Ascending aorta (tissue), 2 donors: ENCODE measurements at regions not wholly inside any gene's neighbourhood (a gene's known extent, or its start where the extent isn't known, plus 50 kb on each side); places are given as distances from the start of the nearest gene placed in this dataset.
"Not testable (repeated sequence)": the region's sequence is repeated elsewhere in the genome, so short reads cannot be mapped to it uniquely, and the experiment has no call there.

ENCODE experiments used
- DNase-seq, 2 donors: peaks; one replicate each; pipeline ENCODE4 v3.0.0-alpha.2; 2019; ENCODE audit warnings: low spot score in 2 of 2
- H3K27ac ChIP-seq, 2 donors: fragments of 200-600 bp; sonication (generic); one replicate each; pipeline ENCODE4 v1.5.1; 2016 to 2017; ENCODE audit warnings: mild to moderate bottlenecking in 1 of 2
- H3K27me3 ChIP-seq: fragments of 200-600 bp; sonication (generic); one replicate; pipeline ENCODE4 v1.5.1; 2017
- H3K36me3 ChIP-seq, 2 donors: fragments of 200-600 bp; sonication (generic); one replicate each; pipeline ENCODE4 v1.5.1; 2016
- H3K4me1 ChIP-seq, 2 donors: fragments of 200-600 bp; sonication (generic); one replicate each; pipeline ENCODE4 v1.5.1; 2016 to 2017; ENCODE audit warnings: mild to moderate bottlenecking in 1 of 2
- H3K4me3 ChIP-seq, 2 donors: fragments of 200-600 bp; sonication (generic); one replicate each; pipeline ENCODE4 v1.5.1; 2016 to 2017; ENCODE audit warnings: mild to moderate bottlenecking in 1 of 2
- H3K9me3 ChIP-seq, 2 donors: fragments of 200-600 bp; sonication (generic); one replicate each; pipeline ENCODE4 v1.5.1; 2016
- CTCF ChIP-seq, 3 experiments: fragments of 200-600 bp in 2 of 3; fragments of 450-650 bp in 1 of 3; sonication (generic) in 2 of 3; IDR thresholded peaks; one replicate each; pipeline ENCODE4 v1.5.1; 2016 to 2019; ENCODE audit warnings: antibody characterized with exemption in 3 of 3, mild to moderate bottlenecking in 1 of 3, moderate library complexity in 1 of 3
- intact Hi-C: fragments of 100-400 bp; cut with DNase I; formaldehyde crosslinking; loops from one replicate; pipeline ENCODE4 v1.15.1; 2023

DNA sequence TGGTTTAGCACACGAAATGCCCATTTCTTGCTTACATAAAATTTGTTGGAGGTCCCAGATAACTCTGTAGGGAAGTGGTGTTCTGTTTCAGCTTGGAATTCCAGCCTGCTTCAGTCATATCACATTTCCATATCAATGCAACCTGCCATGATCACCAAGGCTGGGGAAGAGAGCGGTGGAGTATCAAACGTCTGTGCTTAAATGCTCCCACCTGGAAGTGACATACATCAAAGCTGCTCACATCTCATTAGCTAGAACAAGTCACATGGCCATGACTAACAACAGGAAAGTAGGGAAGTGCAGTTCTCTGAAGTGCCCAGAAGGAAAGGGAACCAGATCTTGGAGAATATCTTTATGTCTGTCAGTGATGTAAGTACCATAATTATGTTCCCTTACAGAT, 130.2 kb upstream of the CFAP20DC start:
- no peaks in the 10 kb centered on the region for H3K27me3 ChIP-seq
- no peak overlapping the region for H3K27ac ChIP-seq
- no peak for TF ChIP-seq CTCF (IDR thresholded peaks at IDR 0.05)
- intact Hi-C loops, result no loop called here
- H3K4me1 ChIP-seq, result no peaks in the 10 kb centered on the region
- no peaks in the 10 kb centered on the region for H3K9me3 ChIP-seq
- H3K36me3 ChIP-seq, result no peaks in the 10 kb centered on the region
- DNase-seq, result no peak
- no peak overlapping the region for H3K4me3 ChIP-seq

DNA sequence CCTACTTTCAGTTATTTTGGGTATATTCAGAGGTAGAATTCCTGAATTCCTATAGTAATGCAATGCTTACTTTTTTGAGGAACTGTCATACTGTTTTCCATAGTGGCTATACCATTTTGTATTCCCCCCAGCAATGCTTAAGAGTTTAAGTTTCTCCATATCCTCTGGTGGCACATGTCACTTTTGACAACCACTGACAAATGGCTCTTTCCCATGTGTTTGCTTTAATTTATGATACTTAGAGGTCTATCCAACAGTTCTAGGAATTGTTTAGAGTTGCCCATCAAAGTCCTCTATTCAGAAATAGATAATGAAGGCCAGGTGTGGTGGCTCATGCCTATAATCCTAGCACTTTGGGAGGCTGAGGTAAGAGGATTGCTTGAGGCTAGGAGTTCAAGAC, 128.9 kb upstream of the CFAP20DC start:
- Histone ChIP-seq H3K4me3 (no peak overlapping the region), H3K9me3 (no peaks in the 10 kb centered on the region), H3K27me3 (no peaks in the 10 kb centered on the region), H3K27ac (no peak overlapping the region), H3K4me1 (no peaks in the 10 kb centered on the region), H3K36me3 (no peaks in the 10 kb centered on the region)
- intact Hi-C loops, result no loop called here
- DNase-seq, result no peak
- no peak for TF ChIP-seq CTCF (IDR thresholded peaks at IDR 0.05)

GRCh38 chr3:59171491-59171890, 121.7 kb upstream of the CFAP20DC start:
- no peaks in the 10 kb centered on the region for H3K9me3 ChIP-seq
- TF ChIP-seq CTCF (IDR thresholded peaks at IDR 0.05), result no peak
- no peaks in the 10 kb centered on the region for H3K36me3 ChIP-seq
- no peaks in the 10 kb centered on the region for H3K4me1 ChIP-seq
- intact Hi-C loops, result no loop called here
- no peak for DNase-seq
- H3K27ac ChIP-seq, result no peak overlapping the region
- no peak overlapping the region for H3K4me3 ChIP-seq
- no peaks in the 10 kb centered on the region for H3K27me3 ChIP-seq

- DNase-seq, intact Hi-C loops, H3K4me3 ChIP-seq, H3K36me3 ChIP-seq, H3K9me3 ChIP-seq, H3K27ac ChIP-seq, H3K27me3 ChIP-seq, H3K4me1 ChIP-seq: not testable (repeated sequence)
Measured at GRCh38 chr3:59170166-59170565, 120.3 kb upstream of the CFAP20DC start.

GRCh38 chr3:59167756-59168155, 117.9 kb upstream of the CFAP20DC start:
- intact Hi-C loops, result no loop called here

GRCh38 chr3:59163953-59164352, 114.1 kb upstream of the CFAP20DC start:
- no peaks in the 10 kb centered on the region for H3K36me3 ChIP-seq
- no peak overlapping the region for H3K27ac ChIP-seq
- no peaks in the 10 kb centered on the region for H3K4me1 ChIP-seq
- intact Hi-C loops, result no loop called here
- DNase-seq, result no peak
- H3K4me3 ChIP-seq, result no peak overlapping the region
- no peak for TF ChIP-seq CTCF (IDR thresholded peaks at IDR 0.05)
- no peaks in the 10 kb centered on the region for H3K27me3 ChIP-seq
- H3K9me3 ChIP-seq, result no peaks in the 10 kb centered on the region

More at GRCh38 chr3:59167756-59168155, 117.9 kb upstream of the CFAP20DC start:
- no peaks in the 10 kb centered on the region for H3K27me3 ChIP-seq
- no peaks in the 10 kb centered on the region for H3K4me1 ChIP-seq
- no peaks in the 10 kb centered on the region for H3K9me3 ChIP-seq
- no peak for DNase-seq
- H3K4me3 ChIP-seq, result no peak overlapping the region
- H3K27ac ChIP-seq, result no peak overlapping the region
- no peaks in the 10 kb centered on the region for H3K36me3 ChIP-seq
- TF ChIP-seq CTCF (IDR thresholded peaks at IDR 0.05), result no peak
